A673 (cell line): ENCODE measurements at regions not wholly inside any gene's neighbourhood (a gene's known extent, or its start where the extent isn't known, plus 50 kb on each side); places are given as distances from the start of the nearest gene placed in this dataset.

Source experiments
- BruUV-seq: library from RNA; stranded (reverse); fragments of 400-500 nt; replicated peaks from 2 replicates; lab custom pipeline; 2021; lab: Mats Ljungman, UMichigan
- CTCF ChIA-PET: fragments of 300-600 bp; sonication (Branson Sonifier 250); formaldehyde crosslinking; loops from one replicate; lab custom pipeline; 2022; ENCODE audit warnings: antibody characterized with exemption; lab: Charles Lee
- POLR2A ChIA-PET: fragments of 300-600 bp; sonication (Branson Sonifier 250); formaldehyde crosslinking; loops from one replicate; lab custom pipeline; 2022; ENCODE audit warnings: antibody characterized with exemption; ENCODE audit not compliant: low non-redundant PET; lab: Charles Lee
- DNase-seq: peaks from one replicate; pipeline ENCODE4 v3.0.0-alpha.2; 2015; ENCODE audit warnings: low spot score
- H3K27ac ChIP-seq: fragments of 200-600 bp; sonication (generic); 2 replicates; pipeline ENCODE4 v1.5.1; 2016; ENCODE audit warnings: mixed run types, low read depth, mild to moderate bottlenecking, mixed read lengths, antibody characterized with exemption, low read length; ENCODE audit not compliant: poor library complexity, severe bottlenecking
- H3K27me3 ChIP-seq: fragments of 200-600 bp; sonication (generic); replicated peaks from 2 replicates; pipeline ENCODE4 v1.6.1; 2017; ENCODE audit warnings: mixed run types, low read depth, mild to moderate bottlenecking, mixed read lengths, antibody characterized with exemption, low read length; ENCODE audit not compliant: insufficient read depth, poor library complexity
- H3K36me3 ChIP-seq: fragments of 200-600 bp; sonication (generic); 2 replicates; pipeline ENCODE4 v1.6.1; 2016; ENCODE audit warnings: mixed run types, mild to moderate bottlenecking, mixed read lengths, antibody characterized with exemption, low read length; ENCODE audit not compliant: insufficient read depth, poor library complexity, severe bottlenecking
- H3K4me1 ChIP-seq: fragments of 200-600 bp; sonication (generic); 2 replicates; pipeline ENCODE4 v1.6.1; 2017; ENCODE audit warnings: mixed run types, mild to moderate bottlenecking, mixed read lengths, antibody characterized with exemption, low read length; ENCODE audit not compliant: insufficient read depth, poor library complexity, severe bottlenecking
- H3K4me3 ChIP-seq: fragments of 200-600 bp; sonication (generic); 2 replicates; pipeline ENCODE4 v1.5.1; 2016; ENCODE audit warnings: low read depth, mixed run types, mild to moderate bottlenecking, mixed read lengths, low read length; ENCODE audit not compliant: poor library complexity, severe bottlenecking
- H3K9me3 ChIP-seq: fragments of 200-600 bp; sonication (generic); 2 replicates; pipeline ENCODE4 v1.6.1; 2016; ENCODE audit warnings: mixed run types, low read depth, mild to moderate bottlenecking, mixed read lengths, antibody characterized with exemption, low read length; ENCODE audit not compliant: poor library complexity, severe bottlenecking
- EZH2 ChIP-seq: fragments of 200-600 bp; sonication (generic); IDR thresholded peaks from 2 replicates; pipeline ENCODE4 v1.6.1; 2017; ENCODE audit warnings: borderline replicate concordance, low read depth, mild to moderate bottlenecking, mixed read lengths, antibody characterized with exemption, low read length; ENCODE audit not compliant: poor library complexity, severe bottlenecking
- intact Hi-C: fragments of 100-400 bp; cut with micrococcal nuclease; formaldehyde crosslinking; loops from one replicate; pipeline ENCODE4 v1.10.0; 2022; ENCODE audit not compliant: unreplicated experiment
- TF ChIP-seq, protein P1 (sequence below): fragments of 300-800, 200-600 bp; sonication (generic); conservative IDR thresholded peaks from 2 replicates; pipeline ENCODE4 v1.5.1; 2017; ENCODE audit warnings: low read depth, mild to moderate bottlenecking, antibody characterized with exemption, low read length, moderate library complexity, mixed read lengths

DNA sequence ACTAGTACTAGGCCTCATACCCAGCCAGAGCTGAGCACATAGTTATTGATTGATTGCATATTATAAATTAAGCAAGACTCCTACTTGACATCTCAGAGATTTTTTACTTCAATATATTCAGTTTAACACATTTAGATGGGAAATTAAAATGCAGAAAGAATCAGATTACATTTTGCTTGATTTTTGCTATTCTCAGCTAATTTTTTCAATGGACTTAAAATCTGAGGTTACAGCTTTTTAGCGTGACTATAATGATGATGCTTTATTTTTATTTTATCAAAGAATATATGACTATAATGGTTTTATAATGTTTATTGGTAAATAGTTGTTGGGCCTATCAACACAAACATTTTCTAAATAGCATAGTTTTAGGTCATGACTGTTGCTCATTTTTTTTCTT lies 493.0 kb upstream of the CNTNAP5 start:
- no peak for DNase-seq
- CTCF ChIA-PET, result no interaction called here
- Histone ChIP-seq H3K4me1 (no peaks in the 10 kb centered on the region), H3K9me3 (peaks cover 1% of the 10 kb centered on the region), H3K27me3 (no peaks in the 10 kb centered on the region), H3K36me3 (no peaks in the 10 kb centered on the region), H3K4me3 (no peak overlapping the region), H3K27ac (no peak overlapping the region)
- no TSS peak for BruUV-seq
- intact Hi-C loops, result no loop called here
- TF ChIP-seq, protein P1, sequence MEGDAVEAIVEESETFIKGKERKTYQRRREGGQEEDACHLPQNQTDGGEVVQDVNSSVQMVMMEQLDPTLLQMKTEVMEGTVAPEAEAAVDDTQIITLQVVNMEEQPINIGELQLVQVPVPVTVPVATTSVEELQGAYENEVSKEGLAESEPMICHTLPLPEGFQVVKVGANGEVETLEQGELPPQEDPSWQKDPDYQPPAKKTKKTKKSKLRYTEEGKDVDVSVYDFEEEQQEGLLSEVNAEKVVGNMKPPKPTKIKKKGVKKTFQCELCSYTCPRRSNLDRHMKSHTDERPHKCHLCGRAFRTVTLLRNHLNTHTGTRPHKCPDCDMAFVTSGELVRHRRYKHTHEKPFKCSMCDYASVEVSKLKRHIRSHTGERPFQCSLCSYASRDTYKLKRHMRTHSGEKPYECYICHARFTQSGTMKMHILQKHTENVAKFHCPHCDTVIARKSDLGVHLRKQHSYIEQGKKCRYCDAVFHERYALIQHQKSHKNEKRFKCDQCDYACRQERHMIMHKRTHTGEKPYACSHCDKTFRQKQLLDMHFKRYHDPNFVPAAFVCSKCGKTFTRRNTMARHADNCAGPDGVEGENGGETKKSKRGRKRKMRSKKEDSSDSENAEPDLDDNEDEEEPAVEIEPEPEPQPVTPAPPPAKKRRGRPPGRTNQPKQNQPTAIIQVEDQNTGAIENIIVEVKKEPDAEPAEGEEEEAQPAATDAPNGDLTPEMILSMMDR, result no peak
- no peak for TF ChIP-seq EZH2
- POLR2A ChIA-PET, result no interaction called here

DNA sequence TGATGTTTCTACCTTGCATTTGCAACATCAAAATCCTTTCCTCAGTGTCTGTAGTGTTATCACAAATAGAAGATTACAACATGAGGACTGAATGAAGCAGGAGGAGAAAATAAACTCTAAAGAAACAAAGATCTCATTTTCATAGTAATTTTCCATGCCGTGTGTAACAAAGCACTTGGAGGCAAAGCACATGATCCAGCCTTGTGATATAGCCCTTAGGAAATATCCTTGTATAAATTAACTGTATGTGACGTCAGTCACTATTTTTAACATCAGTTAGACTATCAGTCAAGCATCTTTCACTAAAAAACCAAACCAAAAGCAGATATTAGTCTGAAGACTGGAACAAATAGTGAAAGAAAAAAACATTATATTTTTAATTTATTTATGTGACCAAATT lies 492.1 kb upstream of the CNTNAP5 start:
- no peaks in the 10 kb centered on the region for H3K27me3 ChIP-seq
- no TSS peak for BruUV-seq
- H3K36me3 ChIP-seq, result no peaks in the 10 kb centered on the region
- no peaks in the 10 kb centered on the region for H3K9me3 ChIP-seq
- intact Hi-C loops, result no loop called here
- DNase-seq, result no peak
- CTCF ChIA-PET, result no interaction called here
- no peak overlapping the region for H3K4me3 ChIP-seq
- no peak overlapping the region for H3K27ac ChIP-seq
- POLR2A ChIA-PET, result no interaction called here
- no peak for TF ChIP-seq EZH2
- TF ChIP-seq, protein P1, result no peak
- no peaks in the 10 kb centered on the region for H3K4me1 ChIP-seq

DNA sequence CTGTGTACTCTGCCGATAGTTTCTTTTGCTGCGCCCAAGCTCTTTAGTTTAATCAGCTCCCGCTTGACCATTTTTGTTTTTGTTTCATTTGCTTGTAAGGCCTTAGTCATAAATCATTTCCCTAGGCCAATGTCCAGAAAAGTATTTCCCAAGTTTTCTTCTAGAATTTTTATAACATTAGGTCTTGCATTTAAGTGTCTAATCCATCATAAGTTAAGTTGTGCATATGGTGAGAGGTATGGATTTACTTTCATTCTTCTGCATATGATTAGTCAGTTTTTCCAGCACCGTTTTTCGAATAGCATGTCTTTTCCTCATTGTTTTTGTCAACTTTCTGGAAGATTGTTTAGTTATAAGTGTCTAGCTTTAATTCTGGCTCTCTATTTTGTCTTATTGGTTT lies 484.8 kb upstream of the CNTNAP5 start:
- no peak for DNase-seq
- H3K4me3 ChIP-seq, result no peak overlapping the region
- ChIA-PET CTCF (no interaction called here), POLR2A (no interaction called here)
- no peak overlapping the region for H3K27ac ChIP-seq
- no peaks in the 10 kb centered on the region for H3K36me3 ChIP-seq
- TF ChIP-seq, protein P1, result no peak
- TF ChIP-seq EZH2, result no peak
- no peaks in the 10 kb centered on the region for H3K9me3 ChIP-seq
- intact Hi-C loops, result no loop called here
- no peaks in the 10 kb centered on the region for H3K4me1 ChIP-seq
- H3K27me3 ChIP-seq, result no peaks in the 10 kb centered on the region
- no TSS peak for BruUV-seq
